Erythroblast (primary cell): ENCODE measurements at regions not wholly inside any gene's neighbourhood (a gene's known extent, or its start where the extent isn't known, plus 50 kb on each side); places are given as distances from the start of the nearest gene placed in this dataset.

Experiments used
- GATA1 ChIP-seq: IDR thresholded peaks from 2 replicates; pipeline ENCODE4 v1.6.1; 2011; ENCODE audit warnings: low read depth, mild to moderate bottlenecking, control low read depth, low read length, moderate library complexity
- POLR2A ChIP-seq: IDR thresholded peaks from 2 replicates; pipeline ENCODE4 v1.6.1; 2011; ENCODE audit warnings: mild to moderate bottlenecking, low read length

- no peak for TF ChIP-seq POLR2A
- TF ChIP-seq GATA1, result no peak
Measured at GRCh38 chr1:221098471-221099405, 219.5 kb downstream of the HLX start.
